Islet precursor cell (in vitro differentiated cells): ENCODE measurements at regions not wholly inside any gene's neighbourhood (a gene's known extent, or its start where the extent isn't known, plus 50 kb on each side); places are given as distances from the start of the nearest gene placed in this dataset.

ENCODE experiments used
- DNase-seq: peaks from one replicate; pipeline ENCODE4 v3.0.0-alpha.2; 2018

DNA sequence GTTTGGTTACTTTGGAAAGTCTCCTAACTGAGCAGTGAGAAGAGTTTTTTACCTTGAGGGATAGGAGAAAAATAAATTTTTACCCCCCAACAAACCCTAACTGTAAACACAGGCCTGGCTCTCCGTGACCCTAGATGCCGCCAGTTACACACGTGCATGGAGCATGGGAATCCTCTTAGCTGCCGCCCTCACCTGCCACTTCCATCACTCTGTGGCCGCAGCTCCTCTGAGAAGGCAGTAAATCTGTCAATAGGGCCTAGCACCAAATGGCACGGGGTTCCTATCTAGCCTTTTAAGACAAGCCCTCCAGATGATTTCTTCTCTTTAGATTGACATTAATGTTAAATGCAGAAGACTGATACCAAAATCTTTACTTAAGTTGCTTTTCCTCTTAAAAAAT lies 330.3 kb upstream of the FAM241A start:
- no peak for DNase-seq

DNA sequence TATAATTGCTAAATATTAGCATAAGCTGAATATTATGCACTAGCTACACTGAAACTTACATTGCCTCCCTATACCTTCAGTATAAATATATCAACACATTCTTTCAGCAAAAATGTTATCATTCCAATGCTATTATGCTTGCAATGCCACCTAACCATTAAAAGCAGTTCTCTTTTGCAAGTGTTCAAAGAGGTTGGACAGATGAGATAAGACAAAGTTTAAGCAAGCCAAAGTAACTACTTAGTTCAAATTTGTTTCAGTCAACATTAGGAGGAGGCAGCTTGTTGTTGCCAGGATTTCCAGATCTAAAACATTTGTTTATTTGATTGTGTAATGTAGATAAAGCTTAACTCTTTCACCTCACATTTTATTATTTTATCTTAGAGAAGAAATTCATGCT lies 323.9 kb upstream of the FAM241A start:
- no peak for DNase-seq

DNA sequence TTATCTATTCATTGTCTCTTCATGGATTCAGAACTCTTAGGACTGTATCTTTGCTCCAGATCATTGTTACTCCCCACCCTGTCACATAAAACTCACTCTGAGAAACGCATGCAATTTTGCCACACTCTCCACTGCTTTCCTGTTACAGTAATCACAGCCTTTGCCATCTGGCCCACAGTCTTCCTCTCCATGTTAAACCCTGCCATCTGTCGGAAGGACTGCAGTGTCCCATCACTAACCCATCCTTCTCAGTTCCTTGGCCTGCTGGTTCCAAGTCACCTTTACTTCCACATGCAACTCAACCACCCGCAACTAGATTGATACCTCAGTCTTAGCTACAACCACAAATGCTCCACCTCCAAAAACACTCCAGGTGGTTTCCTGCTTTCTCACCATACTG lies 308.7 kb upstream of the FAM241A start:
- DNase-seq, result no peak

DNA sequence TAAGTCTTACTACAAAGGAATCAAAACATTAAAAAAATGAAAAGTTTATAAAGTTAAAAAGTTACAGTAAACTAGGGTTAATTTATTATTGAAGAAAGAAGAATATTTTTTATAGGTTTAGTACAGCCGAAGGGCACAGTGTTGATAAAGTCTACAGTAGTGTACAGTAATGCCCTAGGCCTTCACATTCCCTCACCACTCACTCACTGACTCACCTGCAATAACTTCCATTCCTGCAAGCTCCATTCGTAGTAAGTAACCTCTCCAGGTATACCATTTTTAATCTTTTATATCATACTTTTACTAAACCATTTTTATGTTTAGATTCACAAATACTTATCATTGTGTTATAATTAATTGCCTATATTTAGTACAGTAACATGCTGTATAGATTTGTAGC lies 307.5 kb upstream of the FAM241A start:
- no peak for DNase-seq

DNA sequence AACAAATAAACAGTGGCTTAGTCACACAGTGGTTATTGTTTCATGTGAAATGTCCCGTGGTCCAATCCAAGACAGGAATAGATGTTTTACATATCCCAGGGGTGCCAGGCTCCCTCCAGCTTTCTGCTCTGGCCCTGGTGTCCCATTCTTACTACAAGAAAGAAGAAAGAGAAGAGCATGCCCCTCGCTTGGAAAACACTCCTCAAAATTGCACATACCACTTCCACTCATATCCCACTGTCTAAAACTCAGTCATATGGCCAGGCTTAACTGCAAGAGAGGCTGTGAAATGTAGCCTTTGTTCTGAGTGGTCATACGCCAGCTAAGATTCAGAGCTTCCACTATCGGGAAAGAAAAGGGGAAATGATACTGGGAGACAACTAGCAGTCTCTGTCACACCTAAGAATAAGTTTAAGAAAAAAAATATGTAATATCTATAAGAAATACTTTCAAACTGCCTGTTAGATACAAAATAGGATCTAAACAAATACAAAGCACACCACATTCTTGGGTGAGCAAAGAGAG lies 306.8 kb upstream of the FAM241A start:
- DNase-seq, result no peak

DNA sequence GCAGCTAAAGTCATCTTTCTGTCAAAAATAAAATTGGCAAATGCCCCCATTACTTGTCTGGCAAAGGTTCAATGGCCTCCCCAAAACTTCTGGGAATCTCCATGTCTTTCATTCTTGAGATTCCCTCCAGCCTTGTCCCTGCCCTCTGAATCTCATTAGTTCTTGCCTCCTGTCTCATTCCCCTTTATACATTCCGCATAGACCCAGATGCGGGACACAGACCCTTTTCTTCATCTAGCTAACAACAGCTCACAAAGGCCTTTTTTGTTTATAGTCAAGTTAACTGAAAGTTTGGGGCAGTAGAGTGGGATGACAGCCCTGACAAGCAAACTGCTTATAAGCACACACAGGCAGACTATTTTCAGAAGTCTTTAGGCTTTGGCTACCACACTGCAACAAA lies 306.1 kb upstream of the FAM241A start:
- DNase-seq, result no peak

DNA sequence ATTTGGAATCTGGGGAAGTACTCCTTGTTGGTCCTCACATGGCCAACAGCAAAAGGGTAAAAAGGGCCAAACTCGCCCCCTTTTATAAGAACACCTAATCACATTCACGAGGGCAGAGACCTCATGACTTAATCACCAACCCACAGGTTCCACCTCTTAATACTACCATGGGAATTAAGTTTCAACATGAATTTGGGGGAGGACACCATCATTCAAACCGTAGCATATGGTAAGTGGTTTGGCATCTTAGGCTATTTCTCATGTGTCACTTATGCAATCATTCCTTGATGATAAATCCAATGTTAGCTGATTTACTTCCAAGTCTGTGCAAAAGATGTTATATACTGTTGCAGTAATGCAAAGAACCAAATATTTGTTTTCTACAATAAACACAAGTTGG lies 302.9 kb upstream of the FAM241A start:
- no peak for DNase-seq

DNA sequence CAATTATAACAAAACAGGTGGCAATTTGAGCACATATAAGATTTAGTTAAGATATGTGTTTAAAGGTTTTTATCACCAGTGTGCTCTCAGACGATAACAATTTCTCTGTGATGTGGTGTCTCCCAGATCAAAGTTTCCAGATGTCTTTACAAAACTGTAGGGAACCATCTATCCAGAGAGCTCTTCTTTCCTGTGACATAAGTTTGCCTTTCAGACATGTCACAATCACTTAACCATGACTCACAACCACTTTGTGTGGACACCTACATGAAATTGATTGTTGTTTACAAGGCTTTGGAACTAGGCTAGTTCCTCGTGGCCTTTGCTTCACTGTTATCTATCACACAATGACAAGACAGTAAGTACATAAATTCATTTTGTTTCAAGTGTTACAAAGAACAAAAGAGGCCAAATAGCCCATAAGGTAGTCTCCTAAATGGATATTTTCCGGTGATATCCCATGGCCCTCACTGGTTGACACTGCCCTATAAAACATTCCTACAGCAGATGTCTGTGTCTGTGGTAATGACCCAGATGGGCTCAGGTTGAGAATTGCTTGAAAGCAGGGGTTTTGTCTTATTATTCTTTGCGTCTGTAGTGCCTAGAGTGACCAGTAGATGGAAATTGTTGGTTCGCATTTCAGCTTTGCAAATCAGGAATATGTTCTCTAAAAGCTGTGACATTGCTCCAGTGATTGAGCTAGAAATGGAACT lies 297.8 kb upstream of the FAM241A start:
- peak; percentile 79 for DNase-seq

DNA sequence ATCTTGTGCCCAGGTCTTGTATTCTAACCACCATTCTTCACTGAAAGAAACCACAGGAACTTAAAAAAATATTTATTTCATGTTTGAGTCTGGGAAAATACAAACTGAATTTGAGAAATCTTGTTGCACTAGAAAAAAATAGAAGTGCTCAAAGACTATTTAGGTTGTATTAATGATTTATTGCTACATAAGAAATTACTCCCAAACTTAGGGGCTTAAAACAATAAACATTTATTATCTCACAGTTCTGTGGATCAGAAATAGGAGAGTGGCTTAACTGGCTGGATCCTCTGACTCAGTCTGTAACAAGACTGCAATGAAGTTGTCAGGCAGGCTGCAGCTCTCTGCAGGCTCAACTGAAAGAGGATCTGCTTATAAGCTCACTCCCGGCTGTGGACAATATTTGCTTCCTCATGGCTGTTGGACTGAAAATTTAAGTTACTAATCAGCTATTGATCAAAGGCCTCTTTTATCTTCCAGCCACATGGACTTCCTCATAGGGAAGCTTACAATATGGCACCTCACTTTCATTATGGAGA lies 295.4 kb upstream of the FAM241A start:
- peak; percentile 62 for DNase-seq

DNA sequence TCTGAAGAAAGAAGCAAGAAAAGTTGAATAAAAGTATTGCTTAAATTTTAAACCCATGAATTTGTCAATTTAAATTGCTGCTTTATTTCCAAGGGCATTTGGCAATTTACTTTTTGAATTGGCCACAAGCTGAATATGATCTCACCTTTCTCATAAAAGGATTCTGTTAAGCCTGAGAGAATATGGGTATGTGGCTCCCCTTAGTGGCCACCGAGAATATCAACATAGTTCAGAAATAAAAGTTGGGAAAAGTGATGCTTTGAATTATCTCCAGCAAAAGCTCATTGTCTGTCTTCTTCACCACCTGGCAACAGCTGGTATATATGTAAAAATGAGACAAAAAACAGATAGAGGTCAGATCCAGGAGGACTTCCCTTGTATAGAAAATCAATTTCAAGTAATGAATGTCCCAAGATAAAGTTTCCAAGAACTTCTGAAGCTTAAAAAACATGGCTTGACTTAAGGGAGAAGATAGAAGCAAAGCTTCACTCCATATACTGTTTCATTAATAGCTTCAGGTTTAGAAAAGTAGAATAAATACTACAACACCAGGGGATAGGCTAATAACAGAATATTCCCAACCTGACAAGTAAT lies 290.7 kb upstream of the FAM241A start:
- DNase-seq, result no peak

DNA sequence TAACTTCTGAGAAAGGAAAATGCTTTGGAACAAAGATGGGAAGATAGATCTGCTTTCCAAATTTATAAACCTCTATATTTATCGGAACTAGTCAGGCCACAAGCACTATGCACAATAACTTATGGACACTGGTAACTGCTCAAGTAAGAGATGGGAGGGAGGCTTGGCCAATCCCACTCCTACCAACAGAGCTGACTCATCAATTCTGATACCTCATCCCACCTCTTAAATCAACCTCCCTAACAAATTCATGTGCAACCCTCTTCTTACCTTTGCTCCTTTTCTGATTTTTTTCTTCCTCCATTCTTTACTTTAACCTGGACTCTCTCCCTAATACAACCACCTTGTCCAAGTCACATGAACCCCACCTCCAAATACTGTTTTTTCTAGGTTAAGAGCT lies 289.9 kb upstream of the FAM241A start:
- DNase-seq, result no peak

DNA sequence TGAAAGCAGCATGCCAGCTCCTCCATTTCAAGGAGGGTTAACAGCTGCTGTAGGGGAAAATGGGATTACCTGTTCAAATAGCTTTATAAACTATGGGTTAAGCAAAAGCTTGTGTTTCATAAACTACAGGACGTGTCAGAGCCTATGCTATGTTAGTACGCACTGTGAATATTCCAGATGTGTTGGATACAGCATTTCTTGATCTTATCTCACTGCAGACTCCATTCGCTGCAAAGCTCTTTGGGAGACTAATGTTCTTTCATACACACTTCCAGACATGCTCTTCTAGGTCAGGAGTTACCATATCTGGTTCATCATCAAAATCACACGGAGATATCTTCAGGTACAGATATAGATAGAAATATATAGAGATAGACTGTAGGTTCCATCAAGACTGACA lies 281.2 kb upstream of the FAM241A start:
- no peak for DNase-seq

DNA sequence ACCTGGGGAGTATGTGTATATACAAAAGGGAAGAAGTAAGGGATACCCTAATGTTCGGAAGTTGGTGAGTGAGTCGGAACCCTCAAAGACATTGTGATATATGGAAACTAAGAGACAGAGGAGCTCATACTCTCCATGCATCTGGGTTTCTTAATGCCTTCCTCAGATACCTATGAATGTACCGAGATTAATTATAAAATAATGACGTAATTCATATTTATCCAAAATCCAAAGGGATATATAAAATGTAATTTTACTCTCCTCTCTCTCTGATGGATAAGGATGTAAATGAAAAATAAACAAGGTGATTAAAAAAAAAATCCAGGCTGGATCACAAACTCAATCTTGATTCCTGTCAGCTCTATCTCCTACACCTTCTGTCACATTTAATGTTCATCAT lies 275.9 kb upstream of the FAM241A start:
- DNase-seq, result no peak

DNA sequence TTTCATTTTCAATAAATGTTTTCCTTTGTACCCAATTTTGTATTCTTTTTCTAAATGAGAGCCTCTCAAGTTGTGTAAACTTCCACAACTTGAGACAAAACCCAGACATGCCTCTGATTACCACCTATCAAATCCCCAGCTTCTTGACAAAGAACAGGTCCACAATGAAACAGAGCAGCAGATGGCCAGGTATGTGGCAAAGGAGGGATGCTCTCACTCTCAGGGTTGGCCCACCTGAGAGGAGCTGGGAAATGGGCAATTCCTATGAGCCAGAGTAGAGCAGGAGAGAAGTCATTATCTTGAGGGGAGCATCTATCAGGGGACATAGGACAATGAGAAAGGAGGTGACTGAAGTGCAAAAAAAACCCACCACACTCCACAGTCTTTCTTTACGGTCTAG lies 273.5 kb upstream of the FAM241A start:
- peak; percentile 83 for DNase-seq

DNA sequence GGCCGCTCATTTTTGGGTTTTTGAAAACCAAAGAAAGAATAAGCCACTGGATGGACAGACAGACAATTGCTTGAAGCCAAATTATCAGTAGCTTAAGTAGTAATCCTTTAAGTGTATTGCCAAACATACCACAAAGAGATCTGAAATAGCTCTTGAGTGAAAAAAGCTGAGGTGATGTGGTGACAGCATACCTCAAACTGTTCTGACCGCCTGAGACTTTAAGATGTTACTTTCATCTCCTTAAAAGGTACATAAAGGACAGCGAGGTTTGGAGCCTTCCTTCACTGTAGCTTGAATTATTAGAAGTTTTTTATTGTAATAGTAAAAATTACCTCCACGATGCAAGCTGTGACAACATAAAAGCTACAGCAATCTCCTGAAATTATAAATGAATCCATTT lies 271.5 kb upstream of the FAM241A start:
- DNase-seq, result no peak

DNA sequence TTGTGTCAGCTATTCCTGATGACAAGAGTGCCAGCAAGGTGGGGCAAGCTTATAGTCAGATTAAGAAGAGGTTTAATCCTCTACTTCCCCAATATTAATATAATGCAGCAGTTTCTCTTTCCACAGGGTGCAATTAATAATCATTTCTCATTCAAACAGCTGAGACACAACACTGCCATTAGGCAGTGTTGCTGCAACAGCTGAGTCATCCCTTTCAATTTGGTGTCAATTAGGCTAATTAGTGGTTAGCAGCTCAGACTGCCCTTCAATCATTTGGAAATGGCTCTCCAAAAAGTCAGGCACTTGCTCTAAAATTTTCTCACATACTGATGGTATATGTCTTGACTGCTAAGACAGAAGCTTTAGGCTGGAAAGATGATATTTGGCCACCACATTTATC lies 265.7 kb upstream of the FAM241A start:
- no peak for DNase-seq

DNA sequence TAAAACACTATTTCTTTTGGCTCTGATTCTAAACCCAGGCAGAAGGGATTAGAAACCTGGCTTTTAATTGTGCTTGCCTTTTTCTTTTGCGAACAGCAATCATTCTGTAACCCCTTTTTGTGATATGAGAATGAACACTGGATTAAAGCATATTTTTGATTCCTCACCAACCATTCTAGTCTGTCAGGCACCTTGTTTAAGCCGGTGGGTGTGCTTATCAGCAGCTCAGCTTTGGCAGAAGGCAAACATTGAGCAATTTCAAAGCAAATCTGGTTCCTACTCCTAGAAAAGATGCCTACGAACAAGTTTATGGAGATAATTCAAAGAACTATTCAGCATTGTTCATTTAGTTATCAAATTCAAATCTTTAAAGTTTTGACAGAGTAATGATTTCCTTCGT lies 265.1 kb upstream of the FAM241A start:
- DNase-seq, result no peak

DNA sequence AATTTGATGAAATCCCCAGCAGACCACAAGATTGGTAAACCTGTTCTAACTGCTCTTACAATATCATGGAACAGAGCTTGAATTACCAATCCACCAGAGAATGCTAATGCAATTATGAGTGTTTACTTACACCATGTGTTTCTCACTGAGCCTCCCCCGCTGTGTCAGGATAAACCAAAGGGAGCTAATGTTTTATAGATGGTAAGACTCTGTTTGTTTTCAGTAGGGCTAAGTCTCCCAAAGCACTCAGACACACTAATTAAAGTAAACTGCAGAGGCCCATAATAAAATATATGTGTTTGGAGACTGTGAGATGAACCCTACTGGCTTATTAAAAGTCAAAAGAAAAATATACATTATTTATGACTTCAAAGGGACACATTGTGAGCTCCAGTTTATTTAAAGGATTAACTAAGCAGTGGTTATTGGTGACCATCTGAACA lies 261.7 kb upstream of the FAM241A start:
- no peak for DNase-seq

DNA sequence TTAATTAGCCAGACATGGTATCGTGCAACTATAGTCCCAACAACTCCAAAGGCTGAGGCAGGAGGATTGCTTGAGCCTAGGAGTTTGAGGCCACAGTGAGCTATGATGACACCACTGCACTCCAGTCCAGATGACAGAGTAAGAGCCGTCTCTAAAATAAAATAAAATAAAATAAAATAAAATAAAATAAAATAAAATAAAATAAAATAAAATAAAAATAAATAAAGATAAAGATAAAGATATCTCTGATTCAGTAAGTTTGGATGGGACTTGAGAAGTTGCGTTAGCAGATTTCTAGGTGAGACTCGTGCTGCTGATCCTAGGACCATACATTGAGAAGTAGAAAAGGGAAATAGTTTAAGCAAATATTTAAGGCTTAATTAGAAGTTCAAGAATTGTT lies 254.8 kb upstream of the FAM241A start:
- DNase-seq, result no peak

DNA sequence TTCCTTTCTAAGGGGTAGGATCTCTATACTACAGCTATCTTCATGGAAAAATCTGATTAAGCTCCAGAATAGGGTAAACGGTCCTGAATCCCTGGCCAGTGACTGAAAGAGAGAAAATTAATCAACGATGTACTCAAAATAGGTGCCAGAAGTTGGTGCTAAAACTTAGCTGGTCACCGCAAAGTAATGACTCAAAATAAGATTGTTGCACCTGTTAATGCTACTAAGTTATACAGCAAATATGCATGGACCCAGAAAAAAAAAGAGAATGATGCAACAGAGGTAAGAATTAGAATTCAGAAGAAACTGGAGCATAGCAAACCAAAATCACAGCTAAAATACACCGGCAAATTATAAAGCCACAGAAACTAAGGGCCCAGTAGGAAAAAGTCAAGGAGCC lies 239.7 kb upstream of the FAM241A start:
- DNase-seq, result no peak

DNA sequence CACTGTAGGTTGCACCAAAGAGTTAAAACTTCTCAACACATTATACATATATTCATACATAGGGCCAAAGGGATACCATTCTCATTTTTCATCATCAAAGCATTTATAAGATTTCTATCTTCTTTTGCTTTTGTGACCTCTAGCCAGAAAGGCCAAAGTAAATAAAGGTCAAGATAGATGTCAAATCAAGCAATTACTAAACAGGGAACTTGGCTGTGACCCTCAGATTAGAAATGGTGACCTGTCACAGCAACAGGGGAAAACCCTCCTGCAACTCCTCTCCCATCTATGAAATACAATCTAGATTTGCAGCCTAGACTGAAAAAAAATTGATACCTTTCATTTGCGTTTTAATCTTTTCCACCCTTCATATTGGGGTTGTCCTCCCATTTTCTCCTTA lies 225.6 kb upstream of the FAM241A start:
- no peak for DNase-seq

DNA sequence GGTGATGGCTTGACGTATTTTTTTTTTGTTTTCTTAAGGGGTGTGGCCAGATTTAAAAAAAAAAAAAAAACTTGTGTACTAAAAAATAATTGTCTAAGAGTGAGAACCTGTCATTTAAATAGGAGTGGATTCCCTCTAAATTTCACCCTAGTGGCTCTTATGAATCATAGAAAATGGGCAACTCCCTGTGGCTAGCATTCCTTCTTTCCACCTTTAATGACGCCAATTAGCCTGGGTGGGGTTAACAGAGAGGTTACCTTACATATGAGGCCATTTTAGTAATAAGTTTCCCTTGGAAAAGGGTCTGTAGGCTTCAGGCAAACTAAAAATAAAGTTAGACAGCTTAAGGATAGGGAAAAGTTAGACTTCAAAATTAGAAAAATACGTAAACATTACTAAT lies 223.5 kb upstream of the FAM241A start:
- no peak for DNase-seq

DNA sequence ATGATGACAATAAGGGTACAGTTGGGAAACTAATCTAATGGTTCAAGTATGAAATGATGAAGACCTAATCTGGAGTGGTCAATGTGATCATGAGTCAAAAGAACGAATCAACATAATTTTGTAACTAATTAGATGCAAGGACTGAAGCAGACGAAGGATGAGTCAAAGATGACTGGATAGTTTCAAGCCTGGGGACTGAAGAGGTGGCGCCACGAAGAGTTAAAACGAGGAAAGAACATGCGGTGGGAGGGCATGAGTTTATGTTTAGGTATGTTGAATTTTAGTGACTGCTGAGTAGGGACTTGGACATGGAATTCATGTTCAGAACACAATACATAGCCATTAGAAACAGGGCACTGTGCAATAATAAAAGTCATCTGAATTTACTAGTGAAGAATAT lies 221.5 kb upstream of the FAM241A start:
- DNase-seq, result no peak

DNA sequence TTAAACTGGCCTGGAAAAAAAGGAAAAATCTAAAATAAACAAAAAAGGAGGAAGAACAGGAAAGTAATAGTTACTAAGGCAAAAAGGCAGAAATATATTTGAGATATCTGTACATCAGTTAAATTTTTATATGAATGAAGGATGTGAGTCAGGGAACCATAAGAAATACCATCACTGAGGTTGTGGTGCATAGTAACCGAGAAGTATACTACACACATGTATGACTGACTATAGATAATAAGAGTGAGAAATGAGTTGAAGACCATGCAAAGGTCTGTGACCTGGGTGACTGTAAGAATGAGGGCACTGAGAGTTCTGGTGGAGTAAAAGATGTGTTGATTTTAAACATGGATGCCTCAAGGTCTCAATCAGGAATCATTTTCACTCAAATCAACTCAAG lies 220.6 kb upstream of the FAM241A start:
- DNase-seq, result no peak

DNA sequence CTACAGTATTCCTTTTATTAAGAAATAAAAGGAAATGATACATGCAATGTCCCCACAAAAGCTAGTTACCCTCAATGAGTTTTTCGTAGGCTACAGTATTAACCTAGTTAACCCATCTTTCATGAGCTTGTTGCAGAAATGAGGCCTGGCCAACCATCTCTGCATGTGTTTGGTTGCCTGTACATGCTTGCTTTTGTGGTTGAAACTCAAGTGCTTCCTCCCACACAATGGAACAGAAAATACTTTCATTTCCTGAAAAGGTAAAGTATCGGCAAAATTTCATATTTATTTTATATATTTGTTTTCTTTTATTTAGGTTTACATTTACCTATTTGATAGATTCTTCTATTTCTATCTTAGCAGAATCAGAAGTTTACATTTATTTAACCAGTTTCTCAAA lies 214.6 kb upstream of the FAM241A start:
- DNase-seq, result no peak
